Keratinocyte (primary cell): ENCODE measurements at regions not wholly inside any gene's neighbourhood (a gene's known extent, or its start where the extent isn't known, plus 50 kb on each side); places are given as distances from the start of the nearest gene placed in this dataset.

ENCODE experiments used
- CTCF ChIP-seq, 3 experiments: IDR thresholded peaks in 1 of 3; conservative IDR thresholded peaks in 1 of 3; optimal IDR thresholded peaks in 1 of 3; 2 replicates in 2 of 3; 3 replicates in 1 of 3; pipeline versions ENCODE3 to v1.5.1; 2011; ENCODE audit warnings: low read length in 3 of 3, mild to moderate bottlenecking in 3 of 3, moderate library complexity in 2 of 3, control low read depth in 1 of 3, inconsistent platforms in 1 of 3; ENCODE audit not compliant: insufficient read depth in 2 of 3; ENCODE audit errors: extremely low read depth in 1 of 3
- EZH2 ChIP-seq: IDR thresholded peaks from one replicate; pipeline ENCODE4 v1.6.1; 2012; ENCODE audit warnings: inconsistent platforms, mild to moderate bottlenecking, low read length, moderate library complexity

DNA sequence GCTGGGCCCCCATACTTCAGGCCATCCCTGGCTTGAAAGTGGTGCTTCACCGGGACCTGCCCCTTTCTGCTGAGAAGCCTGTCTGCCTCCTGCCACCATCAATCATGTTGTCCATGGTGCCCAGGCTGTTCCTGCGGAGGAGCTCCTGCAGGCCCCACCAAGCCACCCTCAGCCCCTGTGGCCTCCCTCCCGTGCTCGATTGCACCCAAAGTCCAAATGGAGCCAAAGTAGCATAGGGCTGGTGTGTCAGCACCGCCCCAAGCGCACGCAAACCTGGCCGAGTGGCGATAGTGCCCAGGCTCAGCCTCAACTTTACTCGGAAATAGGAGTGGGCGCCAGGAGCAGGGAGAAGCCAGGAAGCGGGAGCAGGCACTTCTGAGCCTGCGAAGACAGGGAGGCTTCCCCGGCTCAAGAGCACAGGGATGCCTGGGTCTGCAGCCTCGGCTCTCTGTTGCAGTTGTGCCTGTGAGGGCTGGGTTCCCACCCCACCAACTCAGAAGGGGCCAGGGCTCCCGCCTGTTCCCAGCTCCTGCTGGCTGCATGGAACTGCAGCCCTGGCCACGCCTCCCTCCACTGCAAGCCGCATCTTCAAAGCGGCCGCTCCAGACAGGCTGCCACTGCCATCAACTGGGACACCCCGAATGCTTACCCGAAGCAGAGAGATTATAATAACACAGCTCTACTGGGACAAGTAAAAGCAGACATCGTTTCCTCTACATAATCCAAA lies 203.0 kb downstream of the ARRDC4 start:
- TF ChIP-seq CTCF (optimal IDR thresholded peaks at IDR 0.05 in 1 of 3, IDR thresholded peaks at IDR 0.05 in 1 of 3, conservative IDR thresholded peaks at IDR 0.05 in 1 of 3; ENCODE audit: extremely low read depth in 1 of 3, insufficient read depth in 2 of 3, low read length in 3 of 3), result no peak
- TF ChIP-seq EZH2, result no peak
